HEK293 (cell line): ENCODE measurements at regions not wholly inside any gene's neighbourhood (a gene's known extent, or its start where the extent isn't known, plus 50 kb on each side); places are given as distances from the start of the nearest gene placed in this dataset.

ENCODE experiments used
- CTCF ChIA-PET: fragments of 350-600 bp; formaldehyde crosslinking; extraction: SDS; loops from one replicate; lab custom pipeline; 2021; ENCODE audit warnings: antibody characterized with exemption; lab: Yijun Ruan, JAX
- POLR2A ChIA-PET: fragments of 300-600 bp; formaldehyde crosslinking; extraction: SDS; loops from one replicate; lab custom pipeline; 2020; ENCODE audit warnings: antibody characterized with exemption, inconsistent platforms; lab: Yijun Ruan, JAX
- H3K27ac ChIP-seq: fragments of 200-500 bp; sonication (Bioruptor generic); 2 replicates; pipeline ENCODE4 v1.5.1; 2014; ENCODE audit warnings: low read depth, low read length, control low read depth, inconsistent platforms; ENCODE audit errors: extremely low read depth
- H3K36me3 ChIP-seq, 2 experiments: fragments of 200-500 bp in 1 of 2; sonication (Bioruptor generic) in 1 of 2; 1 replicate in 1 of 2; 2 replicates in 1 of 2; pipeline ENCODE4 v1.5.1; 2014 to 2017; ENCODE audit warnings: inconsistent platforms in 2 of 2, low read length in 2 of 2; ENCODE audit not compliant: control insufficient read depth in 2 of 2, insufficient read depth in 1 of 2
- H3K4me1 ChIP-seq: fragments of 200-500 bp; sonication (Bioruptor generic); 2 replicates; pipeline ENCODE4 v1.5.1; 2014; ENCODE audit warnings: mild to moderate bottlenecking, low read length, inconsistent platforms; ENCODE audit not compliant: control insufficient read depth, insufficient read depth
- H3K4me3 ChIP-seq: 2 replicates; pipeline ENCODE4 v1.5.1; 2011; ENCODE audit warnings: low read depth, mild to moderate bottlenecking, control low read depth, low read length, moderate library complexity
- H3K9me3 ChIP-seq: fragments of 200-500 bp; sonication (Bioruptor generic); 2 replicates; pipeline ENCODE4 v1.5.1; 2014; ENCODE audit warnings: low read depth, low read length, inconsistent platforms; ENCODE audit not compliant: control insufficient read depth, insufficient read depth
- GFI1B ChIP-seq: fragments of 450-650 bp; formaldehyde crosslinking; IDR thresholded peaks from 2 replicates; pipeline ENCODE4 v1.5.1; 2016; ENCODE audit warnings: missing biosample characterization, missing genetic modification characterization
- HIC1 ChIP-seq: fragments of 450-650 bp; formaldehyde crosslinking; IDR thresholded peaks from 2 replicates; pipeline ENCODE4 v1.5.1; 2016; ENCODE audit warnings: missing biosample characterization, missing genetic modification characterization
- KLF10 ChIP-seq: fragments of 450-650 bp; IDR thresholded peaks from 2 replicates; pipeline ENCODE4 v1.5.1; 2018; ENCODE audit warnings: missing biosample characterization, mild to moderate bottlenecking, missing genetic modification characterization
- RBAK ChIP-seq: fragments of 450-650 bp; formaldehyde crosslinking; IDR thresholded peaks from 2 replicates; pipeline ENCODE4 v1.5.1; 2016; ENCODE audit warnings: missing biosample characterization, missing genetic modification characterization
- SETDB1 ChIP-seq: IDR thresholded peaks from one replicate; pipeline ENCODE4 v1.6.1; 2017; ENCODE audit warnings: mild to moderate bottlenecking, low read length, moderate library complexity, mixed read lengths; ENCODE audit not compliant: insufficient read length
- TRIM28 ChIP-seq: IDR thresholded peaks from 2 replicates; pipeline ENCODE4 v1.6.1; 2011; ENCODE audit warnings: low read length, control low read depth, borderline replicate concordance
- ZBTB48 ChIP-seq: fragments of 450-650 bp; formaldehyde crosslinking; IDR thresholded peaks from 2 replicates; pipeline ENCODE4 v1.5.1; 2016; ENCODE audit warnings: missing biosample characterization, missing genetic modification characterization
- ZBTB8A ChIP-seq: fragments of 450-650 bp; formaldehyde crosslinking; IDR thresholded peaks from 2 replicates; pipeline ENCODE4 v1.5.1; 2016; ENCODE audit warnings: missing biosample characterization, missing genetic modification characterization
- ZFP41 ChIP-seq: fragments of 450-650 bp; formaldehyde crosslinking; IDR thresholded peaks from 2 replicates; pipeline ENCODE4 v1.5.1; 2016; ENCODE audit warnings: missing biosample characterization, missing genetic modification characterization, borderline replicate concordance
- ZNF121 ChIP-seq: fragments of 450-650 bp; formaldehyde crosslinking; IDR thresholded peaks from 2 replicates; pipeline ENCODE4 v1.5.1; 2016; ENCODE audit warnings: missing biosample characterization, missing genetic modification characterization
- ZNF292 ChIP-seq: fragments of 450-650 bp; formaldehyde crosslinking; IDR thresholded peaks from 2 replicates; pipeline ENCODE4 v1.5.1; 2016; ENCODE audit warnings: low read depth, missing biosample characterization, missing genetic modification characterization, borderline replicate concordance
- ZNF514 ChIP-seq: fragments of 450-650 bp; formaldehyde crosslinking; IDR thresholded peaks from 2 replicates; pipeline ENCODE4 v1.5.1; 2016; ENCODE audit warnings: missing biosample characterization, missing genetic modification characterization
- ZNF558 ChIP-seq: fragments of 450-650 bp; formaldehyde crosslinking; IDR thresholded peaks from 2 replicates; pipeline ENCODE4 v1.5.1; 2016; ENCODE audit warnings: missing biosample characterization, missing genetic modification characterization
- ZNF624 ChIP-seq: fragments of 450-650 bp; formaldehyde crosslinking; IDR thresholded peaks from 2 replicates; pipeline ENCODE4 v1.5.1; 2017; ENCODE audit warnings: missing biosample characterization, missing genetic modification characterization
- ZNF677 ChIP-seq: fragments of 450-650 bp; IDR thresholded peaks from 2 replicates; pipeline ENCODE4 v1.5.0; 2018; ENCODE audit warnings: missing biosample characterization, mild to moderate bottlenecking, missing genetic modification characterization, moderate library complexity
- ZNF747 ChIP-seq: fragments of 450-650 bp; formaldehyde crosslinking; IDR thresholded peaks from 2 replicates; pipeline ENCODE4 v1.5.1; 2016; ENCODE audit warnings: missing biosample characterization, missing genetic modification characterization
- ZNF768 ChIP-seq: fragments of 450-650 bp; formaldehyde crosslinking; IDR thresholded peaks from 2 replicates; pipeline ENCODE4 v1.5.1; 2018; ENCODE audit warnings: missing biosample characterization, mild to moderate bottlenecking, missing genetic modification characterization
- ZNF837 ChIP-seq: fragments of 450-650 bp; formaldehyde crosslinking; IDR thresholded peaks from 2 replicates; pipeline ENCODE4 v1.5.1; 2016; ENCODE audit warnings: missing biosample characterization, missing genetic modification characterization
- TF ChIP-seq, protein P1 (sequence below): fragments of 450-650 bp; IDR thresholded peaks from 2 replicates; pipeline ENCODE4 v1.5.1; 2018; ENCODE audit warnings: missing biosample characterization, missing genetic modification characterization
- TF ChIP-seq, protein P2 (sequence below): fragments of 450-650 bp; formaldehyde crosslinking; IDR thresholded peaks from 2 replicates; pipeline ENCODE4 v1.5.1; 2016; ENCODE audit warnings: missing biosample characterization, missing genetic modification characterization

GRCh38 chr20:53718142-53719021, 124.7 kb upstream of the ZNF217 start:
- Histone ChIP-seq H3K4me1 (no peaks in the 10 kb centered on the region), H3K27ac (no peak overlapping the region), H3K4me3 (no peak overlapping the region), H3K36me3 (no peaks in the 10 kb centered on the region), H3K9me3 (no peaks in the 10 kb centered on the region)
- CTCF ChIA-PET = interaction anchor here (0.7 kb wide), 1 partner anchor 279 kb away, joined by 3 read pairs; no protein-coding TSS in a partner anchor
- POLR2A ChIA-PET = no interaction called here
- TF ChIP-seq ZNF121 = peak; percentile 87
- no peak for TF ChIP-seq RBAK (tag by site-specific recombination)
- TF ChIP-seq HIC1 (tag by site-specific recombination) = no peak
- TF ChIP-seq ZNF624 = no peak
- no peak for TF ChIP-seq ZNF514 (tag by site-specific recombination)

GRCh38 chr20:53716395-53716794, 122.8 kb upstream of the ZNF217 start:
- no peaks in the 10 kb centered on the region for H3K9me3 ChIP-seq
- H3K27ac ChIP-seq = no peak overlapping the region
- H3K4me1 ChIP-seq = no peaks in the 10 kb centered on the region
- ChIA-PET CTCF (no interaction called here), POLR2A (no interaction called here)
- H3K4me3 ChIP-seq = no peak overlapping the region
- no peak for TF ChIP-seq ZBTB8A (tag by site-specific recombination)
- no peak for TF ChIP-seq ZBTB48 (tag by site-specific recombination)
- no peak for TF ChIP-seq ZNF558 (tag by site-specific recombination)
- TF ChIP-seq ZFP41 = no peak
- TF ChIP-seq ZNF837 (tag by site-specific recombination) = no peak
- TF ChIP-seq ZNF768 (tag by site-specific recombination) = no peak
- no peak for TF ChIP-seq ZNF677
- TF ChIP-seq SETDB1 = no peak
- H3K36me3 ChIP-seq = no peaks in the 10 kb centered on the region

- H3K36me3 ChIP-seq = no peaks in the 10 kb centered on the region
- ChIA-PET CTCF (interaction anchor here (1.7 kb wide), 1 partner anchor 35 kb away, joined by 3 read pairs; no protein-coding TSS in a partner anchor), POLR2A (no interaction called here)
- H3K9me3 ChIP-seq = no peaks in the 10 kb centered on the region
- TF ChIP-seq KLF10 (tag by site-specific recombination) (no peak), ZNF292 (no peak), ZNF747 (tag by site-specific recombination) (no peak), GFI1B (no peak), ZFP41 (no peak), TRIM28 (no peak)
- TF ChIP-seq, protein P1, sequence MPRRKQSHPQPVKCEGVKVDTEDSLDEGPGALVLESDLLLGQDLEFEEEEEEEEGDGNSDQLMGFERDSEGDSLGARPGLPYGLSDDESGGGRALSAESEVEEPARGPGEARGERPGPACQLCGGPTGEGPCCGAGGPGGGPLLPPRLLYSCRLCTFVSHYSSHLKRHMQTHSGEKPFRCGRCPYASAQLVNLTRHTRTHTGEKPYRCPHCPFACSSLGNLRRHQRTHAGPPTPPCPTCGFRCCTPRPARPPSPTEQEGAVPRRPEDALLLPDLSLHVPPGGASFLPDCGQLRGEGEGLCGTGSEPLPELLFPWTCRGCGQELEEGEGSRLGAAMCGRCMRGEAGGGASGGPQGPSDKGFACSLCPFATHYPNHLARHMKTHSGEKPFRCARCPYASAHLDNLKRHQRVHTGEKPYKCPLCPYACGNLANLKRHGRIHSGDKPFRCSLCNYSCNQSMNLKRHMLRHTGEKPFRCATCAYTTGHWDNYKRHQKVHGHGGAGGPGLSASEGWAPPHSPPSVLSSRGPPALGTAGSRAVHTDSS = no peak
- TF ChIP-seq, protein P2, sequence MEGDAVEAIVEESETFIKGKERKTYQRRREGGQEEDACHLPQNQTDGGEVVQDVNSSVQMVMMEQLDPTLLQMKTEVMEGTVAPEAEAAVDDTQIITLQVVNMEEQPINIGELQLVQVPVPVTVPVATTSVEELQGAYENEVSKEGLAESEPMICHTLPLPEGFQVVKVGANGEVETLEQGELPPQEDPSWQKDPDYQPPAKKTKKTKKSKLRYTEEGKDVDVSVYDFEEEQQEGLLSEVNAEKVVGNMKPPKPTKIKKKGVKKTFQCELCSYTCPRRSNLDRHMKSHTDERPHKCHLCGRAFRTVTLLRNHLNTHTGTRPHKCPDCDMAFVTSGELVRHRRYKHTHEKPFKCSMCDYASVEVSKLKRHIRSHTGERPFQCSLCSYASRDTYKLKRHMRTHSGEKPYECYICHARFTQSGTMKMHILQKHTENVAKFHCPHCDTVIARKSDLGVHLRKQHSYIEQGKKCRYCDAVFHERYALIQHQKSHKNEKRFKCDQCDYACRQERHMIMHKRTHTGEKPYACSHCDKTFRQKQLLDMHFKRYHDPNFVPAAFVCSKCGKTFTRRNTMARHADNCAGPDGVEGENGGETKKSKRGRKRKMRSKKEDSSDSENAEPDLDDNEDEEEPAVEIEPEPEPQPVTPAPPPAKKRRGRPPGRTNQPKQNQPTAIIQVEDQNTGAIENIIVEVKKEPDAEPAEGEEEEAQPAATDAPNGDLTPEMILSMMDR = no peak
- no peaks in the 10 kb centered on the region for H3K4me1 ChIP-seq
- H3K4me3 ChIP-seq = no peak overlapping the region
- no peak overlapping the region for H3K27ac ChIP-seq
Measured at GRCh38 chr20:53714524-53714923, 120.9 kb upstream of the ZNF217 start.
